ENCODE measurements at regions not wholly inside any gene's neighbourhood (a gene's known extent, or its start where the extent isn't known, plus 50 kb on each side); places are given as distances from the start of the nearest gene placed in this dataset.

DNA sequence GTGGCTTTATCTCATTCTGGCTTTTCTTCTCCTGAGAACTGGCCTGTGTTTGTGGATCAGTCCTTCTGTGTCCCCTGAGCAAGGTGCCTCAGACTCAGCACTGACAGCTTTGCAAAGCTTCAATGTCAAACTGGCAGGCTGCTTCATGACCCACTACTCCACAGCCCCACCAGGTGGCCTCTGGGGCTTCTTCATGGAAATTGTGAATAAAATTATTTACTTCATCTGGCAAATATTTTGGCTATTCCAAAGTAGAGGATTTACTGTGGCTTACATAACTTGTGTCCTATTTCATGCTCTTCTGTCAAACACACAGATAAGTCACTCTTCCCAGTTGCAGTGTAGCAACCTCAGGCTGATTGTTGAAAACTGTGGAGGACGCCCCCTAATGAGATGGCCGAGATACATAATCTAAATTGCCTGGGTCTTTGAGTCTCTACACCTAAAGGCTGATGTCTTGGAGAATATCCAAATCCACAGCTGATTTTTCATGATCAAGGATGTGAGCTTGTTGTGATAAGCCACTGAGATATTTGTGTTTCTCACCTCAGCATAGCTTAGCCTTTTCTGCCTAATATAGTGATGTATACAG, 721.9 kb upstream of the SLC10A2 start:
- TF ChIP-seq, protein P1, sequence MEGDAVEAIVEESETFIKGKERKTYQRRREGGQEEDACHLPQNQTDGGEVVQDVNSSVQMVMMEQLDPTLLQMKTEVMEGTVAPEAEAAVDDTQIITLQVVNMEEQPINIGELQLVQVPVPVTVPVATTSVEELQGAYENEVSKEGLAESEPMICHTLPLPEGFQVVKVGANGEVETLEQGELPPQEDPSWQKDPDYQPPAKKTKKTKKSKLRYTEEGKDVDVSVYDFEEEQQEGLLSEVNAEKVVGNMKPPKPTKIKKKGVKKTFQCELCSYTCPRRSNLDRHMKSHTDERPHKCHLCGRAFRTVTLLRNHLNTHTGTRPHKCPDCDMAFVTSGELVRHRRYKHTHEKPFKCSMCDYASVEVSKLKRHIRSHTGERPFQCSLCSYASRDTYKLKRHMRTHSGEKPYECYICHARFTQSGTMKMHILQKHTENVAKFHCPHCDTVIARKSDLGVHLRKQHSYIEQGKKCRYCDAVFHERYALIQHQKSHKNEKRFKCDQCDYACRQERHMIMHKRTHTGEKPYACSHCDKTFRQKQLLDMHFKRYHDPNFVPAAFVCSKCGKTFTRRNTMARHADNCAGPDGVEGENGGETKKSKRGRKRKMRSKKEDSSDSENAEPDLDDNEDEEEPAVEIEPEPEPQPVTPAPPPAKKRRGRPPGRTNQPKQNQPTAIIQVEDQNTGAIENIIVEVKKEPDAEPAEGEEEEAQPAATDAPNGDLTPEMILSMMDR (IDR thresholded peaks at IDR 0.05; ENCODE audit: low read depth, low read length): no peak
- TF ChIP-seq MYC (IDR thresholded peaks at IDR 0.05; ENCODE audit: low read depth, low read length) (no peak), POLR2A (IDR thresholded peaks at IDR 0.05; ENCODE audit: extremely low read depth, insufficient read length) (no peak)

Measured in NB4 (cell line).